CD14-positive monocyte (primary cell): ENCODE measurements at regions not wholly inside any gene's neighbourhood (a gene's known extent, or its start where the extent isn't known, plus 50 kb on each side); places are given as distances from the start of the nearest gene placed in this dataset.
A peak's percentile ranks its signal among the peaks of the same experiment; 100 is the strongest.

Experiments used
- DNase-seq, 3 donors: peaks; one replicate each; pipeline ENCODE4 v3.0.0-alpha.2; 2011 to 2022
- H2AFZ ChIP-seq: 2 replicates; pipeline ENCODE4 v1.6.0; 2012; ENCODE audit warnings: mild to moderate bottlenecking, low read depth, low read length, inconsistent platforms; ENCODE audit not compliant: insufficient read depth, poor library complexity, severe bottlenecking
- H3K27ac ChIP-seq, 2 donors: 1 replicate in 1 of 2; 2 replicates in 1 of 2; pipeline ENCODE4 v1.5.1; 2012 to 2013; ENCODE audit warnings: low read length in 2 of 2, control low read depth in 1 of 2, inconsistent platforms in 1 of 2, low read depth in 1 of 2, mild to moderate bottlenecking in 1 of 2
- H3K27me3 ChIP-seq, 2 donors: one replicate each; pipeline versions ENCODE4 v1.6.0 to v1.6.1; 2011 to 2013; ENCODE audit warnings: low read length in 2 of 2; ENCODE audit not compliant: control insufficient read depth in 2 of 2, insufficient read depth in 2 of 2
- H3K36me3 ChIP-seq, 2 donors: replicated peaks in 1 of 2; 1 replicate in 1 of 2; 2 replicates in 1 of 2; pipeline versions ENCODE4 v1.5.1 to v1.6.1; 2012 to 2013; ENCODE audit warnings: low read length in 2 of 2, control low read depth in 1 of 2, inconsistent platforms in 1 of 2, mild to moderate bottlenecking in 1 of 2; ENCODE audit not compliant: insufficient read depth in 2 of 2, control insufficient read depth in 1 of 2
- H3K4me1 ChIP-seq, 2 donors: 1 replicate in 1 of 2; 2 replicates in 1 of 2; pipeline versions ENCODE4 v1.5.1 to v1.6.1; 2012 to 2013; ENCODE audit warnings: low read length in 2 of 2, control low read depth in 1 of 2, inconsistent platforms in 1 of 2, mild to moderate bottlenecking in 1 of 2, moderate library complexity in 1 of 2; ENCODE audit not compliant: insufficient read depth in 2 of 2, control insufficient read depth in 1 of 2
- H3K4me2 ChIP-seq: replicated peaks from 2 replicates; pipeline ENCODE3; 2012; ENCODE audit warnings: low read length, moderate library complexity, mild to moderate bottlenecking; ENCODE audit not compliant: poor library complexity, severe bottlenecking; ENCODE audit errors: extremely low read depth
- H3K4me3 ChIP-seq, 3 experiments: fragments of 200-600 bp in 1 of 3; sonication (generic) in 1 of 3; replicated peaks in 1 of 3; 1 replicate in 2 of 3; 2 replicates in 1 of 3; pipeline ENCODE4 v1.5.1; 2011 to 2013; ENCODE audit warnings: low read length in 3 of 3, mild to moderate bottlenecking in 3 of 3, control low read depth in 2 of 3, low read depth in 2 of 3, inconsistent platforms in 1 of 3, moderate library complexity in 1 of 3
- H3K79me2 ChIP-seq: 2 replicates; pipeline ENCODE4 v1.6.0; 2012; ENCODE audit warnings: mild to moderate bottlenecking, control low read depth, inconsistent platforms, low read length, moderate library complexity; ENCODE audit not compliant: insufficient read depth
- H3K9ac ChIP-seq: 2 replicates; pipeline ENCODE4 v1.6.0; 2017; ENCODE audit warnings: low read length, mild to moderate bottlenecking; ENCODE audit not compliant: insufficient read depth, poor library complexity, severe bottlenecking
- H3K9me3 ChIP-seq, 2 donors: replicated peaks in 1 of 2; 1 replicate in 1 of 2; 2 replicates in 1 of 2; pipeline versions ENCODE4 v1.5.1 to v1.6.1; 2012 to 2013; ENCODE audit warnings: low read length in 2 of 2, control low read depth in 1 of 2; ENCODE audit not compliant: control insufficient read depth in 1 of 2, insufficient read depth in 1 of 2
- H4K20me1 ChIP-seq: 2 replicates; pipeline ENCODE4 v1.6.0; 2012; ENCODE audit warnings: mild to moderate bottlenecking, low read length, control low read depth, moderate library complexity; ENCODE audit not compliant: insufficient read depth
- H3K27ac Mint-ChIP-seq, 7 donors: one replicate each; pipeline ENCODE4 v1.8.0; 2020; ENCODE audit warnings: mild to moderate bottlenecking in 7 of 7, mixed read lengths in 7 of 7, moderate library complexity in 6 of 7, inconsistent platforms in 2 of 7
- H3K27me3 Mint-ChIP-seq, 3 donors: one replicate each; pipeline ENCODE4 v1.8.0; 2021 to 2022; ENCODE audit warnings: low read depth in 3 of 3, mild to moderate bottlenecking in 3 of 3, mixed read lengths in 3 of 3, moderate library complexity in 3 of 3, inconsistent platforms in 1 of 3
- H3K36me3 Mint-ChIP-seq, 2 donors: one replicate each; pipeline ENCODE4 v1.8.0; 2020; ENCODE audit warnings: mixed read lengths in 2 of 2, inconsistent platforms in 1 of 2, mild to moderate bottlenecking in 1 of 2
- H3K4me1 Mint-ChIP-seq: one replicate; pipeline ENCODE4 v1.8.0; 2020; ENCODE audit warnings: mild to moderate bottlenecking, mixed read lengths
- H3K4me3 Mint-ChIP-seq, 2 donors: one replicate each; pipeline ENCODE4 v1.8.0; 2020; ENCODE audit warnings: mild to moderate bottlenecking in 2 of 2, mixed read lengths in 2 of 2, moderate library complexity in 1 of 2
- H3K9me3 Mint-ChIP-seq, 7 donors: one replicate each; pipeline ENCODE4 v1.8.0; 2020 to 2022; ENCODE audit warnings: mixed read lengths in 7 of 7, mild to moderate bottlenecking in 6 of 7, moderate library complexity in 6 of 7, inconsistent platforms in 2 of 7
- CTCF ChIP-seq: fragments of 200-600 bp; IDR thresholded peaks from one replicate; pipeline ENCODE4 v1.8.0; 2022; ENCODE audit warnings: antibody characterized with exemption, mild to moderate bottlenecking
- WGBS: methylation state at CpG from one replicate; pipeline ENCODE4 v1.1.5; 2013; ENCODE audit warnings: missing lambda C conversion rate; ENCODE audit not compliant: insufficient coverage; 5-methylcytosine and 5-hydroxymethylcytosine counted together
- intact Hi-C, 2 donors: fragments of 100-400 bp; cut with micrococcal nuclease; formaldehyde crosslinking; loops; one replicate each; pipeline versions ENCODE4 v1.15.0 to v1.15.1; 2023

DNA sequence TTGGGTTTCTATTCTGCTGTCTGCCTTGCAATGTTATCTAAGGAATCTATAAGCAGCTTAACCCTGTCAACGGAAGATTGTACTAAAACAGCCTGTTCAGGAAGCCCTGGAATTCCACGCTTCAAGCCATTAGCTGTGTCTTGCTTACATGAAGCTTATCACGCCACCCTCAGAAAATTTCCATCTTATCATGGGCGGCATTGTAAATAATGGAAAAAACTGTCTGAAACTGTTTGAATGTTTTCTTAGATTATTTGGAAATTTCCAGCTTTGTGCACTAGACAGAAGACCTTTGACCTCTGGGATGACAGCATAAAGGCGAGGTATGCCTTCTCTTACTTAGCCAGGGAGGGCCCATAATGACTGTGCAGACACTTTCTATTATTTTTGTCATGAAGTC, 319.7 kb downstream of the KCNRG start:
- H2AFZ ChIP-seq = no peak overlapping the region
- peak overlapping the region in 1 of 3 experiments; percentile 40 for H3K4me3 ChIP-seq
- WGBS = 80% methylated on average over 2 of the region's 5 CpGs
- peaks cover 0 to 4% of the 10 kb centered on the region in 2 donors for H3K36me3 Mint-ChIP-seq
- H3K9me3 Mint-ChIP-seq = peaks cover 0 to 2% (median 0%) of the 10 kb centered on the region in 7 donors
- no peak overlapping the region for H3K4me3 Mint-ChIP-seq
- TF ChIP-seq CTCF = no peak
- H3K4me2 ChIP-seq = peak overlapping the region; percentile 38
- H3K9me3 ChIP-seq = no peaks in the 10 kb centered on the region
- peak overlapping the region in 1 of 2 donors; percentile 78 for H3K27ac ChIP-seq
- no peaks in the 10 kb centered on the region for H3K36me3 ChIP-seq
- peaks cover 46 to 49% of the 10 kb centered on the region in 2 donors for H3K4me1 ChIP-seq
- H3K27me3 ChIP-seq = no peaks in the 10 kb centered on the region
- DNase-seq = no peak
- no peaks in the 10 kb centered on the region for H3K79me2 ChIP-seq
- intact Hi-C loops = loop anchor here in 1 of 2 donors (10.0 kb wide), 1 partner anchor 50 kb away; no protein-coding TSS in a partner anchor
- peaks cover 40% of the 10 kb centered on the region for H3K4me1 Mint-ChIP-seq
- peaks cover 0 to 2% (median 0%) of the 10 kb centered on the region in 3 donors for H3K27me3 Mint-ChIP-seq
- H3K27ac Mint-ChIP-seq = peak overlapping the region; percentile 86 to 93 (median 90)
- H3K9ac ChIP-seq = no peak overlapping the region
- H4K20me1 ChIP-seq = no peaks in the 10 kb centered on the region

DNA sequence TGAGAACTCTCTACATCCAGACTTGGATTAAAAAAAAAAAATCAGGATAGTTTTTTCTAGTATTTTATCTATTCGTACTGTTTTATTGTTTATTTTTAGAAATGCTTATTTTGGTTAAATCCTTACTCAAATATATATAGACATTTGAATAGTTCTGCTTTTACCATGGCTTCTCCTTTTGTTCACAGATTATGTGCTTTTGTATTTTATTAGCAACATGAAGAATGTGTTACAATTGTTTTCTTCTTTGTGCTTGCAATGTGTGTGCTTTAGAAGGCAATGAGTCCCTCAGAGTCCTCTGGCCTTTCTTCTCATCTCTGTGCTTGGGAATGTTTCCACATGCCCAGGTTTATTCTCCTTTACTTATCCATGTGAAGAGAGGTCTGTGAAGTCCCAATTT, 324.0 kb downstream of the KCNRG start:
- H3K27me3 ChIP-seq = no peaks in the 10 kb centered on the region
- Mint-ChIP-seq H3K27ac (peak overlapping the region in 4 of 7 donors; percentile 22 to 81 (median 62)), H3K27me3 (peaks cover 0 to 6% (median 3%) of the 10 kb centered on the region in 3 donors), H3K9me3 (peaks cover 3 to 12% (median 5%) of the 10 kb centered on the region in 7 donors), H3K4me3 (peak overlapping the region in 1 of 2 donors; percentile 31), H3K36me3 (peaks cover 0 to 8% of the 10 kb centered on the region in 2 donors), H3K4me1 (peaks cover 34% of the 10 kb centered on the region)
- H3K9ac ChIP-seq = no peak overlapping the region
- peak overlapping the region in 1 of 2 donors; percentile 12 for H3K27ac ChIP-seq
- DNase-seq = no peak
- no peak for TF ChIP-seq CTCF
- no peaks in the 10 kb centered on the region for H3K79me2 ChIP-seq
- H3K9me3 ChIP-seq = peaks cover 5 to 7% of the 10 kb centered on the region in 2 donors
- no peaks in the 10 kb centered on the region for H3K36me3 ChIP-seq
- intact Hi-C loops = loop anchor here in 1 of 2 donors (10.0 kb wide), 1 partner anchor 54 kb away; no protein-coding TSS in a partner anchor
- no peak overlapping the region for H3K4me3 ChIP-seq
- no CpG with 5 or more reads among the region's 1 CpG for WGBS
- H4K20me1 ChIP-seq = no peaks in the 10 kb centered on the region
- H3K4me1 ChIP-seq = peaks cover 32 to 35% of the 10 kb centered on the region in 2 donors
- H3K4me2 ChIP-seq = peak overlapping the region; percentile 19
- no peak overlapping the region for H2AFZ ChIP-seq
